ENCODE measurements at regions not wholly inside any gene's neighbourhood (a gene's known extent, or its start where the extent isn't known, plus 50 kb on each side); places are given as distances from the start of the nearest gene placed in this dataset.
"Not testable (repeated sequence)": the region's sequence is repeated elsewhere in the genome, so short reads cannot be mapped to it uniquely, and the experiment has no call there.

DNA sequence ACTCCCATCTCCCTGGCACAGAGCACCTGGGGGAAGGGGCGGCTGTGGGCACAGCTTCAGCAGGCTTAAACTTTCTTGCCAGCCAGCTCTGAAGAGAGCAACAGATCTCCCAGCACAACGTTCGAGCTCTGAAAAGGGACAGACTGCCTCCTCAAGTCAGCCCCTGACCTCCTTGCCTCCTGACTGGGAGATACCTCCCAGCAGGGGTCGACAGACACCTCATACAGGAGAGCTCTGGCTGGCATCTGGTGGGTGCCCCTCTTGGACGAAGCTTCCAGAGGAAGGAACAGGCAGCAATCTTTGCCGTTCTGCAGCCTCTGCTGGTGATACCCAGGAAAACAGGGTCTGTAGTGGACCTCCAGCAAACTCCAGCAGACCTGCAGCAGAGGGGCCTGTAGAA is 80.7 kb upstream of the ST3GAL6 start:
- not testable (repeated sequence) for TF ChIP-seq RAD21 (IDR thresholded peaks at IDR 0.05; ENCODE audit: low read length); CEBPB (IDR thresholded peaks at IDR 0.05; ENCODE audit: low read depth, low read length); POLR2A (IDR thresholded peaks at IDR 0.05; ENCODE audit: low read depth, low read length); RCOR1 (IDR thresholded peaks at IDR 0.05; ENCODE audit: insufficient replicate concordance, low read length); FOS (IDR thresholded peaks at IDR 0.05; ENCODE audit: low read depth, low read length); RFX5 (IDR thresholded peaks at IDR 0.05; ENCODE audit: low read depth, low read length); MXI1 (IDR thresholded peaks at IDR 0.05; ENCODE audit: borderline replicate concordance, low read depth, low read length); NFE2L2 (IDR thresholded peaks at IDR 0.05; ENCODE audit: low read depth, low read length); SMC3 (IDR thresholded peaks at IDR 0.05; ENCODE audit: low read depth, low read length); MAFK (IDR thresholded peaks at IDR 0.05; ENCODE audit: low read depth, low read length)
- TF ChIP-seq, protein P1, sequence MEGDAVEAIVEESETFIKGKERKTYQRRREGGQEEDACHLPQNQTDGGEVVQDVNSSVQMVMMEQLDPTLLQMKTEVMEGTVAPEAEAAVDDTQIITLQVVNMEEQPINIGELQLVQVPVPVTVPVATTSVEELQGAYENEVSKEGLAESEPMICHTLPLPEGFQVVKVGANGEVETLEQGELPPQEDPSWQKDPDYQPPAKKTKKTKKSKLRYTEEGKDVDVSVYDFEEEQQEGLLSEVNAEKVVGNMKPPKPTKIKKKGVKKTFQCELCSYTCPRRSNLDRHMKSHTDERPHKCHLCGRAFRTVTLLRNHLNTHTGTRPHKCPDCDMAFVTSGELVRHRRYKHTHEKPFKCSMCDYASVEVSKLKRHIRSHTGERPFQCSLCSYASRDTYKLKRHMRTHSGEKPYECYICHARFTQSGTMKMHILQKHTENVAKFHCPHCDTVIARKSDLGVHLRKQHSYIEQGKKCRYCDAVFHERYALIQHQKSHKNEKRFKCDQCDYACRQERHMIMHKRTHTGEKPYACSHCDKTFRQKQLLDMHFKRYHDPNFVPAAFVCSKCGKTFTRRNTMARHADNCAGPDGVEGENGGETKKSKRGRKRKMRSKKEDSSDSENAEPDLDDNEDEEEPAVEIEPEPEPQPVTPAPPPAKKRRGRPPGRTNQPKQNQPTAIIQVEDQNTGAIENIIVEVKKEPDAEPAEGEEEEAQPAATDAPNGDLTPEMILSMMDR (conservative IDR thresholded peaks at IDR 0.05; ENCODE audit: low read depth, low read length): not testable (repeated sequence)
- TF ChIP-seq, protein P2, sequence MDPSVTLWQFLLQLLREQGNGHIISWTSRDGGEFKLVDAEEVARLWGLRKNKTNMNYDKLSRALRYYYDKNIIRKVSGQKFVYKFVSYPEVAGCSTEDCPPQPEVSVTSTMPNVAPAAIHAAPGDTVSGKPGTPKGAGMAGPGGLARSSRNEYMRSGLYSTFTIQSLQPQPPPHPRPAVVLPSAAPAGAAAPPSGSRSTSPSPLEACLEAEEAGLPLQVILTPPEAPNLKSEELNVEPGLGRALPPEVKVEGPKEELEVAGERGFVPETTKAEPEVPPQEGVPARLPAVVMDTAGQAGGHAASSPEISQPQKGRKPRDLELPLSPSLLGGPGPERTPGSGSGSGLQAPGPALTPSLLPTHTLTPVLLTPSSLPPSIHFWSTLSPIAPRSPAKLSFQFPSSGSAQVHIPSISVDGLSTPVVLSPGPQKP (IDR thresholded peaks at IDR 0.05; ENCODE audit: borderline replicate concordance, low read depth, low read length): not testable (repeated sequence)
- TF ChIP-seq, protein P3, sequence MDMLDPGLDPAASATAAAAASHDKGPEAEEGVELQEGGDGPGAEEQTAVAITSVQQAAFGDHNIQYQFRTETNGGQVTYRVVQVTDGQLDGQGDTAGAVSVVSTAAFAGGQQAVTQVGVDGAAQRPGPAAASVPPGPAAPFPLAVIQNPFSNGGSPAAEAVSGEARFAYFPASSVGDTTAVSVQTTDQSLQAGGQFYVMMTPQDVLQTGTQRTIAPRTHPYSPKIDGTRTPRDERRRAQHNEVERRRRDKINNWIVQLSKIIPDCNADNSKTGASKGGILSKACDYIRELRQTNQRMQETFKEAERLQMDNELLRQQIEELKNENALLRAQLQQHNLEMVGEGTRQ (IDR thresholded peaks at IDR 0.05; ENCODE audit: low read depth, low read length): not testable (repeated sequence)
